Vagina (tissue), 2 donors: ENCODE measurements at regions not wholly inside any gene's neighbourhood (a gene's known extent, or its start where the extent isn't known, plus 50 kb on each side); places are given as distances from the start of the nearest gene placed in this dataset.

Experiments used
- CTCF ChIP-seq, 3 experiments: fragments of 450-650 bp in 2 of 3; fragments of 200-600 bp in 1 of 3; sonication (generic) in 1 of 3; IDR thresholded peaks; one replicate each; pipeline ENCODE4 v1.5.1; 2017 to 2019; ENCODE audit warnings: antibody characterized with exemption in 3 of 3, mild to moderate bottlenecking in 2 of 3, moderate library complexity in 2 of 3
- POLR2A ChIP-seq, 2 donors: fragments of 450-650 bp; IDR thresholded peaks; one replicate each; pipeline ENCODE4 v1.6.1; 2017; ENCODE audit warnings: antibody characterized with exemption in 2 of 2, mild to moderate bottlenecking in 2 of 2, moderate library complexity in 2 of 2
- POLR2AphosphoS5 ChIP-seq, 2 donors: sonication (generic); formaldehyde crosslinking; IDR thresholded peaks; one replicate each; pipeline ENCODE4 v1.9.0; 2017; ENCODE audit warnings: antibody characterized with exemption in 2 of 2, mild to moderate bottlenecking in 2 of 2, low read depth in 1 of 2; ENCODE audit not compliant: insufficient read depth in 1 of 2

- TF ChIP-seq CTCF (IDR thresholded peaks at IDR 0.05): no peak
- TF ChIP-seq POLR2AphosphoS5 (IDR thresholded peaks at IDR 0.05; ENCODE audit: insufficient read depth in 1 of 2, low read depth in 1 of 2): no peak
- no peak for TF ChIP-seq POLR2A (IDR thresholded peaks at IDR 0.05)
These were observed 430.1 kb upstream of the USP24 start for GRCh38 chr1:55645270-55645669.
